ENCODE measurements at regions not wholly inside any gene's neighbourhood (a gene's known extent, or its start where the extent isn't known, plus 50 kb on each side); places are given as distances from the start of the nearest gene placed in this dataset.

GRCh38 chr3:952906-953305 lies 139.9 kb upstream of the CNTN6 start:
- TF ChIP-seq POLR2A (IDR thresholded peaks at IDR 0.05; ENCODE audit: low read length): no peak
- TF ChIP-seq GATA1 (IDR thresholded peaks at IDR 0.05; ENCODE audit: low read depth, low read length): no peak

Measured in erythroblast (primary cell).